Lower lobe of right lung (tissue), 2 donors: ENCODE measurements at regions not wholly inside any gene's neighbourhood (a gene's known extent, or its start where the extent isn't known, plus 50 kb on each side); places are given as distances from the start of the nearest gene placed in this dataset.

Experiments used
- ATAC-seq, 2 donors: fragments of 200-7000 bp; cut with Tn5 transposase; one replicate each; pipeline ENCODE4 v1.9.1; 2020 to 2022; ENCODE audit warnings: mild to moderate bottlenecking in 2 of 2, moderate library complexity in 2 of 2
- DNase-seq: peaks from one replicate; pipeline ENCODE4 v3.0.0-alpha.2; 2020
- H3K27ac ChIP-seq: fragments of 200-600 bp; one replicate; pipeline ENCODE4 v1.8.0; 2022
- H3K27me3 ChIP-seq: fragments of 200-600 bp; one replicate; pipeline ENCODE4 v1.8.0; 2022; ENCODE audit warnings: low read depth
- H3K36me3 ChIP-seq: fragments of 200-600 bp; one replicate; pipeline ENCODE4 v1.8.0; 2022; ENCODE audit warnings: mild to moderate bottlenecking
- H3K4me1 ChIP-seq: fragments of 200-600 bp; one replicate; pipeline ENCODE4 v1.8.0; 2022
- H3K4me3 ChIP-seq: fragments of 200-600 bp; one replicate; pipeline ENCODE4 v1.8.0; 2022; ENCODE audit warnings: mild to moderate bottlenecking
- H3K9me3 ChIP-seq: fragments of 200-600 bp; one replicate; pipeline ENCODE4 v1.8.0; 2022
- intact Hi-C: fragments of 100-400 bp; cut with DNase I; formaldehyde crosslinking; loops from one replicate; pipeline ENCODE4 v1.11.0; 2022
- TF ChIP-seq, protein P1 (sequence below): fragments of 200-600 bp; IDR thresholded peaks from one replicate; pipeline ENCODE4 v1.8.0; 2022; ENCODE audit warnings: antibody characterized with exemption, mild to moderate bottlenecking
- donor health status: DM: no; HTN: yes; CAD: no; lungs with severe emphysema.

GRCh38 chr14:65291531-65291930 is 121.0 kb upstream of the FUT8 start:
- no peak overlapping the region for H3K27ac ChIP-seq

DNA sequence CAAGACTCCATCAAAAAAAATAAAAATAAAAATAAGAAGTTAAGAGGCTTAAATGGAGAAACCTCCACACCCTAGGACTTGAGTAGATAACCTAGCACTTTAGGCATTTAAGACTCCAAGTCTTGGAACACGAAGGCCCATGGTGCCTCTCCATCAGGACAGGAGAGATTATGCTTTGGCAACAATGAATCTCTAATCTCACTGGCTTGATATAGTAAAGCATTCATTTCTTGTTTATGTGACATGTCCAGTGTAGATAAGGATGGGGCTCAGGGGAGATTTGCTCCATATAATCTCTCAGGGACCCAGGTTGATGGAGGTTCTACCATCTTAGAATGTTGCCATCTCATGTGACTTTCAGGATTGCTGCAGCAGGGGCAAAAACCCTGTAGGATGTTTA is 117.7 kb upstream of the FUT8 start:
- H3K4me3 ChIP-seq, result no peak overlapping the region
- no peaks in the 10 kb centered on the region for H3K9me3 ChIP-seq
- peaks cover 10% of the 10 kb centered on the region for H3K4me1 ChIP-seq
- no peaks in the 10 kb centered on the region for H3K27me3 ChIP-seq
- intact Hi-C loops, result no loop called here
- DNase-seq (no peak), ATAC-seq (no peak)
- TF ChIP-seq, protein P1, sequence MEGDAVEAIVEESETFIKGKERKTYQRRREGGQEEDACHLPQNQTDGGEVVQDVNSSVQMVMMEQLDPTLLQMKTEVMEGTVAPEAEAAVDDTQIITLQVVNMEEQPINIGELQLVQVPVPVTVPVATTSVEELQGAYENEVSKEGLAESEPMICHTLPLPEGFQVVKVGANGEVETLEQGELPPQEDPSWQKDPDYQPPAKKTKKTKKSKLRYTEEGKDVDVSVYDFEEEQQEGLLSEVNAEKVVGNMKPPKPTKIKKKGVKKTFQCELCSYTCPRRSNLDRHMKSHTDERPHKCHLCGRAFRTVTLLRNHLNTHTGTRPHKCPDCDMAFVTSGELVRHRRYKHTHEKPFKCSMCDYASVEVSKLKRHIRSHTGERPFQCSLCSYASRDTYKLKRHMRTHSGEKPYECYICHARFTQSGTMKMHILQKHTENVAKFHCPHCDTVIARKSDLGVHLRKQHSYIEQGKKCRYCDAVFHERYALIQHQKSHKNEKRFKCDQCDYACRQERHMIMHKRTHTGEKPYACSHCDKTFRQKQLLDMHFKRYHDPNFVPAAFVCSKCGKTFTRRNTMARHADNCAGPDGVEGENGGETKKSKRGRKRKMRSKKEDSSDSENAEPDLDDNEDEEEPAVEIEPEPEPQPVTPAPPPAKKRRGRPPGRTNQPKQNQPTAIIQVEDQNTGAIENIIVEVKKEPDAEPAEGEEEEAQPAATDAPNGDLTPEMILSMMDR, result no peak
- H3K27ac ChIP-seq, result no peak overlapping the region
- H3K36me3 ChIP-seq, result no peaks in the 10 kb centered on the region

More at GRCh38 chr14:65291531-65291930, 121.0 kb upstream of the FUT8 start:
- peaks cover 15% of the 10 kb centered on the region for H3K4me1 ChIP-seq
- ATAC-seq (no peak), DNase-seq (no peak)
- H3K9me3 ChIP-seq, result no peaks in the 10 kb centered on the region
- no peaks in the 10 kb centered on the region for H3K27me3 ChIP-seq
- no peaks in the 10 kb centered on the region for H3K36me3 ChIP-seq
- H3K4me3 ChIP-seq, result no peak overlapping the region
- TF ChIP-seq, protein P1, result no peak
- intact Hi-C loops, result no loop called here

DNA sequence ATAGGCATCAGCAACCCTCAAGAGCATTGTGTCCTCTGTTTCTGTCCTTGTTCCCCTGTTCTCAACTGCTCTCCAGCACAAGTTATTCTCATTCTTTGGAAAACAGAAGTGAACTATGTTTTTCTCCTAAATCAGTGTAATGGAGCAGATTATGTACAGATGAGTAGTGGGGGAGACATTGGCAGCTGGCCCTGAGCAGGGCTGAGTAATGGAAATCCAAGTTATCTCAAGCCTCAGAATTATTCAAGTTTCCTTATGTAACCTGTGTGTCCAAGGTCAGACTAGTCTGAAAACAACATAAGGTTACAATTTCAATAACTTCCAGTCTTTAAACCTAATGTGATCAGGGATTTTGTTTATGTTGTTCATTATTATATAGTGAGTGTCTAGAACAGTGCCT is 116.1 kb upstream of the FUT8 start:
- no peak overlapping the region for H3K4me3 ChIP-seq
- no peaks in the 10 kb centered on the region for H3K27me3 ChIP-seq
- intact Hi-C loops, result no loop called here
- H3K27ac ChIP-seq, result no peak overlapping the region
- no peaks in the 10 kb centered on the region for H3K9me3 ChIP-seq
- H3K36me3 ChIP-seq, result no peaks in the 10 kb centered on the region
- ATAC-seq (no peak), DNase-seq (no peak)
- H3K4me1 ChIP-seq, result peaks cover 9% of the 10 kb centered on the region
- TF ChIP-seq, protein P1, result no peak

DNA sequence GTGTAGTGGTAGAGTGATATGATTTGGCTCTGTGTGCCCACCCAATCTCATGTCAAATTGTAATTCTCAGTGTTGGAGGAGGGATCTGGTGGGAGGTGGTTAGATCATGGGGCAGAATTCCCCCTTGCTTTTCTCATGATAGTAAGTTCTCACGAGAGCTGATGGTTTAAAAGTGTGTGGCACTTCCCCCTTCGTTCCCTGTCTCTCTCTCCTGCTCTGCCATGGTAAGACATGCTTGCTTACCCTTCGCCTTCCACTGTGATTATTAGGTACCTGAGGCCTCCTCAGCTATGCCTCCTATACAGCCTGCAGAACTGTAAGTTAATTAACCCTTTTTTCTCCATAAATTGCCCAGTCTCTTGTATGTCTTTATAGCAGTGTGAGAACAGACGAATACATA is 115.7 kb upstream of the FUT8 start:
- H3K4me1 ChIP-seq, result peaks cover 5% of the 10 kb centered on the region
- H3K27me3 ChIP-seq, result no peaks in the 10 kb centered on the region
- intact Hi-C loops, result no loop called here
- H3K4me3 ChIP-seq, result no peak overlapping the region
- DNase-seq (no peak), ATAC-seq (no peak)
- TF ChIP-seq, protein P1, result no peak
- H3K9me3 ChIP-seq, result no peaks in the 10 kb centered on the region
- no peak overlapping the region for H3K27ac ChIP-seq
- no peaks in the 10 kb centered on the region for H3K36me3 ChIP-seq

DNA sequence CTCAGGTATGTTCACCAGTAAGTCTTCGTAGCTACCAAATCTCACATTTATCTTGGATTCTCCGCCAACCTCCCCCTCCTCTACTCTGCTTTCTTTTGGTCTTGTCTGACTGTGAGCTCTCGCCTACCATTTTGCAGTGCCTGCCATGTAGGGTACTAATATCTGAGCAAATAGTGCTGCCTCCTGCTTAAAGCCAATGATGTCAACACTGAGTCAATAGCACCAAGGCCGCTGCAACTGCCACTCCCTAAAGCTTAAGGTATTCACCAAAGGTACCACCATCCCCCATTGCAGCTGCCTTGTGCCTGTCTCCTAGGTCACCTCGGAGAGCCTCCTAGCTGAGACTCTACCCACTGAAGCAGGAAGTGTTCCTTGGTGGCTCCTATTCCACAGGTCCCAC is 114.8 kb upstream of the FUT8 start:
- TF ChIP-seq, protein P1, result no peak
- Histone ChIP-seq H3K36me3 (no peaks in the 10 kb centered on the region), H3K27me3 (no peaks in the 10 kb centered on the region), H3K9me3 (no peaks in the 10 kb centered on the region), H3K4me3 (no peak overlapping the region), H3K4me1 (peaks cover 14% of the 10 kb centered on the region), H3K27ac (no peak overlapping the region)
- intact Hi-C loops, result no loop called here
- ATAC-seq (peak; percentile 30 to 53), DNase-seq (no peak)

DNA sequence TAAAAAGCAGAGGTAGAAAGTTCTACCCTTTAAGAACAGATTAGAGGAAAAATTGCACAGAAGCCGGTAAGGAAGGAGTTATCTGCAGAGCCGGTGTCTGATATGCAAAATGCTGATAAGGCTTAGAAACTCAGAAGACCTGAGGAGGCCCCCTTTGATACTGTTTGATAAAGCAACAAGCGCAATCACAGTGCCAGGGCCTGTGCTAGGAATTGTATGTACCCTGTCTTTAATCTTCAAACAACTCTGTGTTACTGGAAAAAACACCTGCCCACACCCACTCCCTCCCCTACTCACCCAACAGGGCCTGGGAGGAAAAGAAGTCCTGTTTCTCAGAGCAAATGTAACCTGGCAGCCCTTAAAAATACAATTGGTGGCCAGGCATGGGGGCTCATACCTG is 112.7 kb upstream of the FUT8 start:
- ATAC-seq, result peak; percentile 31 to 41
- intact Hi-C loops, result no loop called here
- peaks cover 27% of the 10 kb centered on the region for H3K4me1 ChIP-seq
- H3K36me3 ChIP-seq, result no peaks in the 10 kb centered on the region
- no peak for DNase-seq
- TF ChIP-seq, protein P1, result no peak
- H3K27me3 ChIP-seq, result no peaks in the 10 kb centered on the region
- no peak overlapping the region for H3K4me3 ChIP-seq
- H3K9me3 ChIP-seq, result no peaks in the 10 kb centered on the region
- H3K27ac ChIP-seq, result no peak overlapping the region
